Fibroblast of peridontal ligament (primary cell): ENCODE measurements at regions not wholly inside any gene's neighbourhood (a gene's known extent, or its start where the extent isn't known, plus 50 kb on each side); places are given as distances from the start of the nearest gene placed in this dataset.

ENCODE experiments used
- DNase-seq: peaks from one replicate; pipeline ENCODE4 v3.0.0-alpha.2; 2010; ENCODE audit errors: extremely low read depth

DNA sequence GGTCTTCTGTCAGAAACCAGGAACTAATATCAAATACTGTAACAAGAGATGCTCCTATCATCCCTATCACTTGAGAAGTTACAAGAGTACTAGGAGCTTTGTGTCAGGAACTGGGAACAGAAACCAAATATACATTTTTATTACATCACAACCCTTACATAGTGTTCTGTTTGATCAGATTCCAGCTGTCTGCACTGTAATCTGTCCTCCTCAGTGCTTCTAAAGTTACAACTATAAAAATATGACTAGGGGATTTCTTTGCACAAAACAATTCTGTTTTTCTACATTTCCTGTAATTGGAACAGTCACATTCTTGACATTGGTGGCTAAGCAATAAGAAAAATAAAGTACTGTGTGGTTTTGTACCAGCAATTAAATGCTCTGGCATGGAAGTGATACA, 686.0 kb downstream of the PDHA2 start:
- no peak for DNase-seq

DNA sequence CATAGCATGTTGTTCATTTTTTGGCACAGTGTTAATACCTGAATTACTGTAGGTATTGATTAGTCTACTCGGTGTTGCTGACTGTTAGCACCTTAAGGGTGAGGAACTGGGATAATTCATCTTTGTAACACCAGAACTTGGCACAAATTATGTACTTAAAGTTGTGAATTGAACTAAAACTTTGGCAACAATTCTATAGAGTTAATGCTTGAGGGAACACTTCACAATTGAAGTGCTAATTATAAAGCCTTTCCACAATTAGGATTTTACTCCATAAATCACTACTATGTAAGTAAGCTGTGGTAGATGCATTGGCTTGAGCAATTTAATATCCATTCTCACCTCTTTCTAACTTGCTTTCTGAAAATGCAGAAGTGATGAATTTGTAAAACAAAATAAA, 686.7 kb downstream of the PDHA2 start:
- no peak for DNase-seq

GRCh38 chr4:96531836-96532235, 691.9 kb downstream of the PDHA2 start:
- no peak for DNase-seq

DNA sequence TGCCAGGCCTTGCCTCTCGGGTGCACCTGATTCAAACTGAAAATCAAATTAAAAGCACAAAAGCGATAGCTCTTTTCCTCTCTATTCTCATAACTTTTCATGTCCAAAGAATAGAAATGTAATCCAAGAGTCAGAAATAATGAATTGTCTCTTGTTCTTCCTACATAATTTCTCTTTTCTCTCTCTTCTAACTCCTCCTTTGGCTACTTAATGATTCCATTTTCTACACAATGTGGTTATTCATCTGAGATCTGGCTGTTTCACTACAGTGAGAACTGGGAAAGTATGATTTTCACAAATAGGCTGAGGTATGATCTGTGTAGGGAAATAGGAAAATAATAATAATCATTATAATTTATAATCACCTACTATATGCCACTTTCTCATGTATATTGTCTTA, 703.5 kb downstream of the PDHA2 start:
- no peak for DNase-seq

GRCh38 chr4:96558466-96558865, 718.6 kb downstream of the PDHA2 start:
- no peak for DNase-seq

DNA sequence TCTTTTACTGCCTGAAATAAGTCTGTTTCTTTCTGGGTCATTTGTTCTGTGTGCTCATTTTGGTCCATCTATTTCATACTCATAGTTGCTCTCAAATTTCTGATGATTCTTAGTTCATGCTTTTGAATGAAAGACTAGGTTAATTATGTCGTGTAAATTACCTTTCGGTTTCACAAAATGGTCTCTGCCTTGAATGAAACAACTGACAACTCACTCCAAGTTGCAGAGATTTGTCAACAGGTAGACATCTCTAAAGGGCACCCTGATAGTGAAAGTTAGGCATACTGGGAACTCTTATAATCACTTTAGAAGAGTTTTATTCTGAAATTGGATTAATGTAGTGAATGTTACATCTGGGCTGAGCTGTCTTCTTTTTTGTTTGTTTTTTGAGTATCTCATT, 726.9 kb downstream of the PDHA2 start:
- DNase-seq: no peak

DNA sequence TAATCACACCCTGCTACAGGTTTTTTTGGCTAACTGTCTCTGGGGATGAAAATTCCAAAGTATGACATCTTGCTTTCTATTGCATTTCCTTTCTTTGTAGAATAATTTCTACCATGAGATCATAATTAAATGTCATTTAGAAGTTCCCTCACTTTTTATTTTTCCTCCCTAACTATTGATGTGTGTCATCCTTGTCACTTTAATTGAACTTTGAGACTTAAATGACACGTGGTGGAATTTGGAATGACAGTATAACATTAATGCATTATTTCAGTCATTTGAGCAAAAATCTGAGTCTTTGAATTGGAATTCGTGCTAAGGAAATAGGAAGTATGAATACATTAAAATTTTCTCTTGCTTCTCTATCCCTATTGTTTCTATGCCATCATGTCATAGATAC, 745.4 kb downstream of the PDHA2 start:
- DNase-seq: no peak

DNA sequence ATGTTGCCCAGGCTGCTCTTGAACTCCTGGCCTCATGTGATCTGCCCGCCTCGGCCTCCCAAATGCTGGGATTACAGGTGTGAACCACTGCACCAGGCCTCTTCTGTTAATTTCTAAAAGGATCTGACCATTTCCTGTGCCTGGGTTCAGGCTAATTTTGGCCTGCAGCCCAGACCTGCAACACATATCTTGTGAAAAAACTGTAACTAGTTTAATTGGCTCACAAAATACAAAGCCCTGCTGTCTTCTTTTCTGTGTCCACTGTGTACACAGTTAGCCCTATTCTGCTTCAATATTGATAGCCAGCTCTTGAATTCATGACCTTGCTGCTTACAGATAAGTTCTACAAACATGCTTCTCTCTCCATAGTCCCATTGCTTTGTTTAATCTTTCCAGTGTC, 753.5 kb downstream of the PDHA2 start:
- DNase-seq: no peak

- no peak for DNase-seq
Observed at GRCh38 chr4:96598465-96598864, 758.6 kb downstream of the PDHA2 start.

GRCh38 chr4:96599752-96600151, 759.9 kb downstream of the PDHA2 start:
- DNase-seq: no peak

GRCh38 chr4:96602661-96603060, 762.8 kb downstream of the PDHA2 start:
- no peak for DNase-seq

- DNase-seq: no peak
Observed at GRCh38 chr4:96603641-96604040, 763.7 kb downstream of the PDHA2 start.

DNA sequence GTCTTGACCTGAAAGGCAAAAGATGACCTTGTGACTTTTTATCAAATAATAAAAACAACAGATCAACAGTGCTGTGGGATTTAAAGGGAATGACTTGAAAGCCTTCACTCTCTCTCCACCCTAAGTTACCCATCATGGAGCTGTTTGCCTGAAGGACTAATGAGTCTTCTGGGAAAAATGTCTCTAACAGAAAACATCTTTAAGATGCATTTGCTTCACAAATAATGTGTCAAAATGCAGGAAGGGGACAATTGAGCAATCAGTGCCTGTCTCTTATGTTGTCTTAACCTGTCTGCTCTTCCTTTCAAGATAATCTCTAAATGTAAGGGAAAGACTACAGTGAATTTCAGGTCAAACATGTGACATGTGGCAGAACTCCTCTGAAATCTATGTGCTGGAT, 766.6 kb downstream of the PDHA2 start:
- DNase-seq: no peak

- no peak for DNase-seq
Observed at GRCh38 chr4:96626023-96626422, 786.1 kb downstream of the PDHA2 start.

GRCh38 chr4:96630839-96631238, 790.9 kb downstream of the PDHA2 start:
- DNase-seq: no peak

DNA sequence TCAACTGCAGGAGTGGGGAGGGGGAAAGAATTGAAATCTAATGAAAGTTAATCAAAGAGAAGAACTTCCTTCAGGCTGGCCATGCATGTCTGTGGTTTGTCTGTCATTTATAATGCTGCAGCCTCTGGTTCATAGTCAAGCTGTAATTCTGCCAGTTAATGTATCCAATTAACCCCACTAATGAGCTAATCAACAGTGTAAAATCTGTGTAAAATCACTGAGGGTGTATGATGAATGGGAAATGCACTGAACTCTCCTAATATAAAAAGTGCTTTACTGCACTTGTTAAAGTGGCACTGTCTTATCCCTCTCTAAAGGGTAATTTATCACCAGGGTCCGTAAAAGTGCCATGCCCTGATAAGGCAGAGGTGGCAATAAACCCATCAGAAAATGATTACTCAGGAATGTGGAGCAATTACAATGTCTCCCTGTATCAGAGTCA, 798.1 kb downstream of the PDHA2 start:
- no peak for DNase-seq

GRCh38 chr4:96639932-96640331, 800.0 kb downstream of the PDHA2 start:
- DNase-seq: no peak

- DNase-seq: no peak
Observed at GRCh38 chr4:96642490-96642889, 802.6 kb downstream of the PDHA2 start.

- DNase-seq: no peak
Observed at GRCh38 chr4:96646146-96646545, 806.3 kb downstream of the PDHA2 start.

DNA sequence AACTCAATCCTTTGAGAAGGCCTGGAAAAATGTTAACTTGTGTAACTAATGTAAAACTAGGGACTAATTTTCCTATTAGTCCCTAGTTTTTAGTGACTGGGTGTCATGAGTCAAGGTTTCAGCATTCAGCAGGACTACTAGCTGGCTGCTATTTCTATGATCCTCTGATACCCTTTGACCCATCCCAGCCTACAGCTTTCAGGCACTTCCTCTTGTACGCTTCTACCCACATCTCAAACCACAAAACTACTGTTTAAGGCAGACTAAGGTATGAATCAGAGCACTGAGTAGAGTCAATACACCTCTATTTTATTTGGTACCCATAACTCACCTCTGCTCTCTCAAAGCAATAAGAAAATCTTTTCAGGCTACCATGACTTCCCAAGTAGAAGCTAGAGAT, 809.6 kb downstream of the PDHA2 start:
- no peak for DNase-seq

GRCh38 chr4:96652158-96652557, 812.3 kb downstream of the PDHA2 start:
- DNase-seq: no peak

DNA sequence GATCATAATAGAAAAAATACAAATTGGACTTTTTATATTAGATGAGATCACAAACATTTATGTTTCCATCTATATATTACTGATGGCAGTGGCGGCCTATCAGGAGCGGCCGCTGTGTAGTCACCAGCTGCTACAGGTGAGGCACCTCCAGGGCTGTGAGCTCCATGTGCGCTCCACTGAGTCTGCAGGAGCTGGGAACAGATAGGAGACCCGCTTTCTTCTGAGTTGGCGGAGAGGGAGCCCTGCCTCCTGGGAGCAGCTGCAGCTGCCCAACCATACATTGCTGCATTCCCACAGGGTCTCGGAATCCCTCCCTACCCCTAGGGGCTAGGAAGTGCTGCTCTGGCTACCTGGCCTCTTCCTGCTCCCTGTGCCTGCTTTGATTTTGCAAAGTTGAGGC, 812.9 kb downstream of the PDHA2 start:
- DNase-seq: no peak

DNA sequence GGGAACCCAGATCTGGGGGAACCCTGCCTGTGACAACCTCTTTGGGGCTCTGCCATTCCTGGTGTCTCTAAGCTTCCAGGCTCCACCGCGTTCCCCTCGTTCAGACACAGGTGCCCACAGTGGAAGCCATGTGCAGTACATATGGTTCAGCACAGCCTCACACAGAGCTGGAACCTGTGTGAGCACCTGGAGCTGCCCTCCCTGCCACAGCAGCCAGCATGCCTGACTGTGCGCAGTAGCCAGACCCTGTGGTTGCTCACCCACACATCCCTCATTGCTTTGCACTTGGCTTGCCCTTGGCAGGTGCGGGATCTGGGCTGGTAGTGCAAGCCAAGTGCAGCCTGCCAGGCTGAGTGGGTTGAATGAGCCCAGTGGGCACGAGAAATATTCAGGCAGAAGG, 814.2 kb downstream of the PDHA2 start:
- DNase-seq: no peak

DNA sequence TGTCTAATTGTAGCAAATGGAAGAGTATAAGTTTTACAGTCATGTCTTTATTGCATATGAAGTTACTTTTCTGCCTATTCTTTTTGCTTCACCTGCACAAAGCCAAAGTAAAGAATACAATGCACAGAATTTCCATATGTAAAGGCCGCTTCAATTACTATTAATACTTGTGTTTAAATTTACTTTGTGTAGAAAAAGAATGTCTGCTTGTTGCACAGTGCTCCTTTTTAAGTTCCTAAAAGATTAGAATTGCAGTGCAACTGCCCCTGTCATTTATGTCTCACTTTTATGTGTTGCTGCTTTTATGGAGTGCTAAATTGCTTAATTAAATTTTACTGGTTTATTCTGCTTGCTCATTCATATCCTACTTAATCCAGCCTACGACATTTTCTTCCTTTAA, 830.5 kb downstream of the PDHA2 start:
- no peak for DNase-seq

- DNase-seq: no peak
Observed at GRCh38 chr4:96675416-96675815, 835.5 kb downstream of the PDHA2 start.
